ENCODE measurements at regions not wholly inside any gene's neighbourhood (a gene's known extent, or its start where the extent isn't known, plus 50 kb on each side); places are given as distances from the start of the nearest gene placed in this dataset.
A peak's percentile ranks its signal among the peaks of the same experiment; 100 is the strongest.

DNA sequence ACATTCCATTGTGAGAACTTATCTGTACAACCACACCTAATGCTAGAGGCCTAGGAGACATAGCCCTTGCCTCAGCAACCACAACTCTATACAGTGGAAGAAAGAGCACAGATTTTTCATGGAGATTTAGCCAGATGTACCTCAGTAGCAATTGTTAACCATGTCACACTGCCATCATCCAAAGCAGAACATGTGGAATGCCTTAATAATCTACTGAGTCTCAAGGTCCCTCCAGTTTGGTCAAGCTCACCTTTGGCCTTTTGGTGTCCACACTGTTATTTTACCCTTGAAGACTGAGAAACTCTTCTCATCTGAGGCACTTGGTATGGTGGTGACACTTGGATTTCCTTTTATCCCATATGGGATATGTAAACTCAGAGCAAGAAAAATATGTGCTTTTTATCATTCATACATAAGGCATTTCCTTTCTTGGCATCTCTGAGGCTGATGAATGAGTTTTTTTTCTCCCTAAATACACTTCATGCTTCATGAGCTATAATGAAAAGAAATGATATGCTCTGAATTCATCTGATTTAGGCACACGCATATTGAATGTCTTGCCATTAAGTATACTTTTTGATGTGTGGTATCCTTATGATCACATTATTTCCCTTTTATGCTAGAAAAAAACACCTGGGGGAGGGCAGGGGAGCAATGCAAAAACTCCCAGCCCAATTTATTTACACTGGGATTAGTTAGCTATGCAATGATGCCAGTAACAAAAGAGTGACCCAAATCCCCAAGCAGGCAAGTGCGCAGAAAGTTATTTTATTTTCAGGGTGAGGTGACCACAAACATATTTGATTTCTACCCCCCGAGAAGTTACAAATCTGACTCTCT is 63.3 kb upstream of the ME3 start:
- H3K36me3 ChIP-seq (ENCODE audit: control insufficient read depth, insufficient read depth, low read length) = no peaks in the 10 kb centered on the region
- H3K9me1 ChIP-seq (ENCODE audit: insufficient read depth, low read length) = peaks cover 19% of the 10 kb centered on the region
- H2AK5ac ChIP-seq (ENCODE audit: low read depth, low read length) = peak overlapping the region; percentile 93
- peak overlapping the region; percentile 73 for H3K4me2 ChIP-seq (ENCODE audit: low read depth, low read length)
- H3K4ac ChIP-seq (ENCODE audit: low read depth, low read length) = peak overlapping the region; percentile 90
- no peaks in the 10 kb centered on the region for H3K9me3 ChIP-seq (ENCODE audit: control insufficient read depth, insufficient read depth, low read length)
- dilution Hi-C loops (cut with HindIII; ENCODE audit: low sequenced_read_pairs, unreplicated experiment) (no loop called here), in situ Hi-C loops (cut with MboI; ENCODE audit: low sequenced_read_pairs) (no loop called here), intact Hi-C loops (cut with micrococcal nuclease) (no loop called here)
- H3K27me3 ChIP-seq (ENCODE audit: control insufficient read depth, insufficient read depth, low read length) = no peaks in the 10 kb centered on the region
- H3K18ac ChIP-seq (ENCODE audit: low read depth, low read length) = peak overlapping the region; percentile 99
- peak overlapping the region; percentile 93 for H2BK20ac ChIP-seq (ENCODE audit: low read depth, low read length)
- H4K8ac ChIP-seq (ENCODE audit: low read depth in 2 of 2, low read length in 2 of 2) = peak overlapping the region; percentile 52 to 89
- ChIA-PET CTCF (interaction anchor here (0.5 to 1.2 kb wide), 4 partner anchors 18 to 164 kb away, joined by 3 to 4 read pairs (median 4); no protein-coding TSS in a partner anchor), POLR2A (ENCODE audit: unreplicated experiment) (interaction anchor here (0.5 kb wide), 1 partner anchor 153 kb away, joined by 5 read pairs; no protein-coding TSS in a partner anchor)
- peak overlapping the region; percentile 90; the same call in 1 of the 2 replicates for H4K5ac ChIP-seq (ENCODE audit: low read depth, low read length)
- H3K56ac ChIP-seq (ENCODE audit: extremely low read depth, insufficient read depth, low read length) = peak overlapping the region; percentile 71
- ATAC-seq (ENCODE audit: low read depth) (peak; percentile 66), DNase-seq (peak; percentile 82)
- peak overlapping the region; percentile 84 for H3K27ac ChIP-seq (ENCODE audit: insufficient read depth, low read length)
- no peaks in the 10 kb centered on the region for H4K20me1 ChIP-seq (ENCODE audit: insufficient read depth, low read length)
- H3K23ac ChIP-seq (ENCODE audit: low read depth, low read length) = peak overlapping the region; percentile 61; the same call in 1 of the 2 replicates
- H3K4me3 ChIP-seq (ENCODE audit: insufficient read depth, low read depth, low read length) = no peak overlapping the region
- no peak overlapping the region; the same call in 1 of the 2 replicates for H3K9ac ChIP-seq (ENCODE audit: low read depth, low read length)
- H2BK15ac ChIP-seq (ENCODE audit: low read depth, low read length) = peak overlapping the region; percentile 98
- no TSS peak for BruUV-seq (replicated peaks)
- no peak overlapping the region for H2AK9ac ChIP-seq (replicated peaks; ENCODE audit: low read depth, low read length, poor library complexity)
- peak overlapping the region; percentile 17 for H2AFZ ChIP-seq (replicated peaks; ENCODE audit: low read length, poor library complexity)
- TF ChIP-seq CHD1 (IDR thresholded peaks at IDR 0.05; ENCODE audit: low read depth, low read length) (no peak), SMC3 (IDR thresholded peaks at IDR 0.05; ENCODE audit: low read depth, low read length) (no peak), RAD21 (IDR thresholded peaks at IDR 0.05; ENCODE audit: low read length) (no peak), MAZ (IDR thresholded peaks at IDR 0.05; ENCODE audit: borderline replicate concordance, low read depth, low read length) (no peak), NFE2L2 (IDR thresholded peaks at IDR 0.05; ENCODE audit: low read depth, low read length) (no peak), RFX5 (IDR thresholded peaks at IDR 0.05; ENCODE audit: low read depth, low read length) (no peak), FOS (IDR thresholded peaks at IDR 0.05; ENCODE audit: low read depth, low read length) (no peak), CEBPB (IDR thresholded peaks at IDR 0.05; ENCODE audit: low read depth, low read length) (no peak), RCOR1 (IDR thresholded peaks at IDR 0.05; ENCODE audit: insufficient replicate concordance, low read length) (no peak), MAFK (IDR thresholded peaks at IDR 0.05; ENCODE audit: low read depth, low read length) (no peak), POLR2A (IDR thresholded peaks at IDR 0.05; ENCODE audit: low read depth, low read length) (no peak), BHLHE40 (IDR thresholded peaks at IDR 0.05; ENCODE audit: low read depth, low read length) (no peak)
- TF ChIP-seq, protein P1, sequence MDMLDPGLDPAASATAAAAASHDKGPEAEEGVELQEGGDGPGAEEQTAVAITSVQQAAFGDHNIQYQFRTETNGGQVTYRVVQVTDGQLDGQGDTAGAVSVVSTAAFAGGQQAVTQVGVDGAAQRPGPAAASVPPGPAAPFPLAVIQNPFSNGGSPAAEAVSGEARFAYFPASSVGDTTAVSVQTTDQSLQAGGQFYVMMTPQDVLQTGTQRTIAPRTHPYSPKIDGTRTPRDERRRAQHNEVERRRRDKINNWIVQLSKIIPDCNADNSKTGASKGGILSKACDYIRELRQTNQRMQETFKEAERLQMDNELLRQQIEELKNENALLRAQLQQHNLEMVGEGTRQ (IDR thresholded peaks at IDR 0.05; ENCODE audit: low read depth, low read length) = no peak
- TF ChIP-seq, protein P2, sequence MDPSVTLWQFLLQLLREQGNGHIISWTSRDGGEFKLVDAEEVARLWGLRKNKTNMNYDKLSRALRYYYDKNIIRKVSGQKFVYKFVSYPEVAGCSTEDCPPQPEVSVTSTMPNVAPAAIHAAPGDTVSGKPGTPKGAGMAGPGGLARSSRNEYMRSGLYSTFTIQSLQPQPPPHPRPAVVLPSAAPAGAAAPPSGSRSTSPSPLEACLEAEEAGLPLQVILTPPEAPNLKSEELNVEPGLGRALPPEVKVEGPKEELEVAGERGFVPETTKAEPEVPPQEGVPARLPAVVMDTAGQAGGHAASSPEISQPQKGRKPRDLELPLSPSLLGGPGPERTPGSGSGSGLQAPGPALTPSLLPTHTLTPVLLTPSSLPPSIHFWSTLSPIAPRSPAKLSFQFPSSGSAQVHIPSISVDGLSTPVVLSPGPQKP (IDR thresholded peaks at IDR 0.05; ENCODE audit: borderline replicate concordance, low read depth, low read length) = no peak
- peak overlapping the region; percentile 93 for H2BK120ac ChIP-seq (ENCODE audit: low read depth, low read length)
- peak overlapping the region; percentile 92 for H4K91ac ChIP-seq (ENCODE audit: insufficient read depth, low read depth, low read length)
- WGBS, 2 experiments (ENCODE audit: extremely low coverage in 2 of 2, insufficient read length in 1 of 2) = no CpG with 5 or more reads among the region's 3 CpGs
- H3K79me1 ChIP-seq (ENCODE audit: low read depth in 1 of 2, low read length in 2 of 2) = no peaks in the 10 kb centered on the region; a peak in 1 of 4 replicates
- H3K14ac ChIP-seq (replicated peaks; ENCODE audit: low read depth, low read length) = peak overlapping the region; percentile 46
- H3K4me1 ChIP-seq (ENCODE audit: control insufficient read depth, insufficient read depth, low read length) = peaks cover 19% of the 10 kb centered on the region
- peak overlapping the region; percentile 98 for H2BK5ac ChIP-seq (ENCODE audit: low read depth, low read length, poor library complexity, severe bottlenecking)
